ENCODE measurements at regions not wholly inside any gene's neighbourhood (a gene's known extent, or its start where the extent isn't known, plus 50 kb on each side); places are given as distances from the start of the nearest gene placed in this dataset.
"Not testable (repeated sequence)": the region's sequence is repeated elsewhere in the genome, so short reads cannot be mapped to it uniquely, and the experiment has no call there.

DNA sequence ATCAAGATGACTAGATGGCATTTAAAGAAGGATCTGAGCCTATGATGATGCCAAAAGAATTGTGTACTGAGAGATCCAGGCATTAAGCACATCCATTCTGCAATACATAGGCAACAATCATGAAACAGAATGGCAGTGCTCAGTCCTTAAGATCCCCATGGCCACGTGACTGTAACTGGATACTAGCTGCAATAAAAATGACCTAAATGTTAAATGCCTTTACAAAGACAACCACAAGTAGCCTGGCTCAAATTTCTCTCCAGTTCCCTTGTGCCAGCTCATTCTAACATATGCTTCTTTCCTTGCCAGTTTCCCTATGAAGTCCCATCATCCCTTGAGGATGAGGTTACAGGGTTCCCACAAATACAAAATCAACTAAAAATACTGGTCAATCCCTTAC, 148.3 kb upstream of the GHR start:
- no peaks in the 10 kb centered on the region for H3K4me1 Mint-ChIP-seq (ENCODE audit: low read depth)
- ATAC-seq (replicated peaks in 1 of 2), result no peak

DNA sequence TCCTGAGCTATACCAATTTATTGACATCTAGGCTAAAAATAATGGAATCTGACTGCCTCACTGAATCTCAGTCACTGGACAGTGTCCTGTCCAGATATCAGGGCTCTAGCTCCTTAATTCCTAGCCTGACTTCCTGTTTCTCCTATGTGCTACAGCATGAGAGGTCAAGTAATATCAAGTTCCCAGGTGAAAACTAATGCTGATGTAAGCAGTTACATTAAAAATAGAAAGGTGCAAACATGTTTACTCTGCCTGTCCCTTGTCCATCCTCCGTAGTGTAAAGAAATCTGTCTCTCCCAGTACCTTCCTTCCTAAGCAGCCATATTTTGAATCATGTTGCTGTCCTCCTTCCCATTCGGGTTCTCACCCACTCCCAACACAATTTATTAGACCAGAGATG, 145.9 kb upstream of the GHR start:
- H3K9me3 Mint-ChIP-seq, result no peaks in the 10 kb centered on the region
- no peak for ATAC-seq (replicated peaks in 1 of 2)
- H3K4me1 Mint-ChIP-seq (ENCODE audit: low read depth), result no peaks in the 10 kb centered on the region
- H3K4me3 Mint-ChIP-seq, result no peak overlapping the region
- no peak overlapping the region for H3K27ac Mint-ChIP-seq
- DNase-seq, result no peak
- H3K27me3 Mint-ChIP-seq (ENCODE audit: low read depth), result no peaks in the 10 kb centered on the region
- H3K36me3 Mint-ChIP-seq (ENCODE audit: insufficient read depth in 2 of 2), result no peaks in the 10 kb centered on the region

More for the DNA sequence above, 148.3 kb upstream of the GHR start:
- Mint-ChIP-seq H3K4me3 (no peak overlapping the region), H3K36me3 (ENCODE audit: insufficient read depth in 2 of 2) (no peaks in the 10 kb centered on the region), H3K27ac (no peak overlapping the region), H3K27me3 (ENCODE audit: low read depth) (no peaks in the 10 kb centered on the region), H3K9me3 (no peaks in the 10 kb centered on the region)
- no peak for DNase-seq

DNA sequence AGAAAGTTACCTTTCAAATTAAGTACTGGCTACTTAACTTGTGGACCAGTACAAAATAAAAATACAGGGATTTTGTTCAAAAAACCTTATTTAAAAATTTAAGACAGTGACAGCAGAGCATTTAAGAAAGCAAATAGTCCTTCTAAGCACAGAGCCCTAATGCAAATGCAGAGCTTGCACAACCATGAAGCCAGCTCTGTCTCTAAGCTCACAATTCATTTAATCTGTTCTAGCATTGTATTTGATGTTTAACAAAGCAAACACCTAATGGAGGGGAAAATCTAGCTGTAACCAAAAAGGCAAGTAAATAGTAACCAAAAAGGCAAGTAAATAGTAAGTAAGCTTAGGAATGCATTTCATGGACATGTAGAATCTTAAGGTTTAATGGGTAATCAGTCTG, 138.7 kb upstream of the GHR start:
- H3K27ac Mint-ChIP-seq, result no peak overlapping the region
- H3K9me3 Mint-ChIP-seq, result no peaks in the 10 kb centered on the region
- H3K4me3 Mint-ChIP-seq, result no peak overlapping the region
- H3K36me3 Mint-ChIP-seq (ENCODE audit: insufficient read depth in 2 of 2), result no peaks in the 10 kb centered on the region
- ATAC-seq (replicated peaks in 1 of 2), result no peak
- no peaks in the 10 kb centered on the region for H3K27me3 Mint-ChIP-seq (ENCODE audit: low read depth)
- DNase-seq, result no peak
- no peaks in the 10 kb centered on the region for H3K4me1 Mint-ChIP-seq (ENCODE audit: low read depth)

DNA sequence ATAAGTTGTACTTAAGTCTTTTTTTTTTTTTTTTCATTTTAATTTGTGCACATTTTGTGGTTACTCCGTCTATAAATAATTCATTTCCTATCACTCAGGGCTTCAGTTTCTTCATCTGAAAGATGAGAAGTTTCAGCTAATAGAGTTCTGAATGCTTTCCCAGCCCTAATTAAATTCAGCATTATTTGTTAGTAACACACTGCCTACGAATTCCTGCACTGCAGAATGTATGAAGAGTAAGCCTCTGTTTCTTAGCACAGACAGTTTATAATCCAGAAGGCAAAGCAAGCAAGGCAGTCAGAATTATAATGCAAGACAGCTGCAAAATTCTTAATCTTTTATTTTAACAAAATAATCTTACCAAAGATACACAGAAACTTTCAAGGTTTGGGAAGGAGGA, 138.0 kb upstream of the GHR start:
- Mint-ChIP-seq H3K9me3 (no peaks in the 10 kb centered on the region), H3K27me3 (ENCODE audit: low read depth) (no peaks in the 10 kb centered on the region), H3K4me1 (ENCODE audit: low read depth) (no peaks in the 10 kb centered on the region), H3K36me3 (ENCODE audit: insufficient read depth in 2 of 2) (no peaks in the 10 kb centered on the region), H3K27ac (no peak overlapping the region), H3K4me3 (no peak overlapping the region)
- no peak for DNase-seq
- ATAC-seq (replicated peaks in 1 of 2), result no peak

DNA sequence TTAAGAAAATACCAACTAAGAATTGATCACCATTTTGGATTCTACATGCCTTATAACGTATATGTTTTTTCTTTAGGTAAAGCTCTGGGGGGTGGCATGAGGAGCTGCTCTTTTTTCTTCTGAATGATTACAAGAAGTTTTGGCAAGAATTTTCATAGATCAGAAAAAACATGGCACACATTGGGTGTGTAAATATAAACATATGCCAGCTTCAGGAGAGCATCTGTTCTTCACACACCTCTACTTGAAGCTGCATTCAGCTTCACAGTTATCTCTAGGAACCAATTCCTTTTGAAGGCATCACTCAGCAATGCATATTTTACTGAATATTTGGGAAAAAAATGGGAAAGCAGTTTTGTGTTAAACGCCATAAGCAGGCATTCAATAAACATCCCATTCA, 122.7 kb upstream of the GHR start:
- Mint-ChIP-seq H3K36me3 (ENCODE audit: insufficient read depth in 2 of 2) (peaks cover 0 to 3% of the 10 kb centered on the region in 2 donors), H3K27ac (no peak overlapping the region), H3K27me3 (ENCODE audit: low read depth) (no peaks in the 10 kb centered on the region), H3K9me3 (peaks cover 2 to 5% of the 10 kb centered on the region in 2 donors), H3K4me3 (no peak overlapping the region), H3K4me1 (ENCODE audit: low read depth) (no peaks in the 10 kb centered on the region)
- ATAC-seq (replicated peaks in 1 of 2) (no peak), DNase-seq (no peak)

DNA sequence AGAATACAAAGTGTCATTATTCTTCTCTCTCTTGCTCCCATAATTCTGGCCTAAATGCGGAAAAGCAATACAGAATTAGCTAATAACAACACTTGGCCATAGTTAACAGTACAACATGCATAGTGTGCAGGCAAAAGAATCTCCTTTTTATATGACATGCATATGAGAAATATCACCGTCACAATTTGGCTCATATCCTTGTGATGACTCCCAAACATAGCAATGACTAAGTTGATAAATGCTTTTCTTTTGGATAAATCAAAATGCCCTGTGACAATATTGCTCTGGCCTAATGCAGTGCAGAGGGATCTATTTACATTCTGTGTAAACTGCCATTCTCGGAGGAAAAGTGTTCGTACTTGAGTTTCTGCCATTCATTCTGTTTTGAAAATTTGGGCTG, 121.9 kb upstream of the GHR start:
- no peak for ATAC-seq (replicated peaks in 1 of 2)
- no peaks in the 10 kb centered on the region for H3K4me1 Mint-ChIP-seq (ENCODE audit: low read depth)

DNA sequence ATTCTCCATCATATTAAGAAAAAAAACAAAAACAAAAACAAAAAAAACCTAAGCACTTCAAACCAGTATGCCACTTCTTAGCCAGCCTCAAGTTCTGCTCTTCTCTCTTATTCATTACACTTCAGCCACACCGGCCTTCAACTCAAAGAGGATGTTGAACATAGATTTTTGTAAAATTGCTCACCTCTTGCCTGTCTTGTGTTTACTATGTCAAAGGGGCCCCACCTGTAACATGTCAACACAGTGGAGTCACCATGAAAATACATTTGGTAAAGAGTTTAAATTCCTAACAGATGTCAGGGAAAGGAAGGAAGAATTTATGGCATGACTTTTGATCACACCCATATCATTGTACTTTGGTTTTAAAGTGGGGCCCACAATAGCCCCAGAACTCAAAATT, 121.1 kb upstream of the GHR start:
- H3K4me3 Mint-ChIP-seq, result no peak overlapping the region
- no peak overlapping the region for H3K27ac Mint-ChIP-seq
- DNase-seq (no peak), ATAC-seq (replicated peaks in 1 of 2) (no peak)
- H3K27me3 Mint-ChIP-seq (ENCODE audit: low read depth), result no peaks in the 10 kb centered on the region
- H3K36me3 Mint-ChIP-seq (ENCODE audit: insufficient read depth in 2 of 2), result no peaks in the 10 kb centered on the region
- peaks cover 2 to 3% of the 10 kb centered on the region in 2 donors for H3K9me3 Mint-ChIP-seq
- no peaks in the 10 kb centered on the region for H3K4me1 Mint-ChIP-seq (ENCODE audit: low read depth)

More for the DNA sequence above, 121.9 kb upstream of the GHR start:
- Mint-ChIP-seq H3K27me3 (ENCODE audit: low read depth) (no peaks in the 10 kb centered on the region), H3K27ac (no peak overlapping the region), H3K36me3 (ENCODE audit: insufficient read depth in 2 of 2) (peaks cover 0 to 3% of the 10 kb centered on the region in 2 donors), H3K4me3 (no peak overlapping the region), H3K9me3 (peaks cover 2 to 3% of the 10 kb centered on the region in 2 donors)
- no peak for DNase-seq

DNA sequence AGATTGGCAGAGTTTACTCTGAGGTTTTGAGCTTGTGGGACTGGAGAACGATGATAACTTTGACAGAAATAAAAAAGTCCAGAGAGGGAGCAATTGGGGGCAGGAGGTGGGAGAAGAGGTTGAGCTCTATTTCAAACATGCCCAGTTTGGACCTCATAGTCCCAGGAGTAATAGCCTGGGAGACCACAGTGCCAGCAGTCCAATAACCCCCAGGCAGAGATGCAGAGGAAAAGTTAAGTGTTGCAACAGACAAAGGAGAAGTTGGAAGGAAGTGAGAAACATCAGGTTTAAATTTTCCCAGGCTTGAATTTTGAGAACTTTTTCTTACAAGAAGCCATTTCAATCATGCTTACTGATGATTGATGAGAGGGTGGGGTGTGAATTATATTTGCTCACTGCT, 117.0 kb upstream of the GHR start:
- H3K27ac Mint-ChIP-seq, result no peak overlapping the region
- H3K9me3 Mint-ChIP-seq, result no peaks in the 10 kb centered on the region
- no peaks in the 10 kb centered on the region for H3K4me1 Mint-ChIP-seq (ENCODE audit: low read depth)
- H3K36me3 Mint-ChIP-seq (ENCODE audit: insufficient read depth in 2 of 2), result no peaks in the 10 kb centered on the region
- DNase-seq (no peak), ATAC-seq (replicated peaks in 1 of 2) (no peak)
- no peak overlapping the region for H3K4me3 Mint-ChIP-seq
- H3K27me3 Mint-ChIP-seq (ENCODE audit: low read depth), result no peaks in the 10 kb centered on the region

DNA sequence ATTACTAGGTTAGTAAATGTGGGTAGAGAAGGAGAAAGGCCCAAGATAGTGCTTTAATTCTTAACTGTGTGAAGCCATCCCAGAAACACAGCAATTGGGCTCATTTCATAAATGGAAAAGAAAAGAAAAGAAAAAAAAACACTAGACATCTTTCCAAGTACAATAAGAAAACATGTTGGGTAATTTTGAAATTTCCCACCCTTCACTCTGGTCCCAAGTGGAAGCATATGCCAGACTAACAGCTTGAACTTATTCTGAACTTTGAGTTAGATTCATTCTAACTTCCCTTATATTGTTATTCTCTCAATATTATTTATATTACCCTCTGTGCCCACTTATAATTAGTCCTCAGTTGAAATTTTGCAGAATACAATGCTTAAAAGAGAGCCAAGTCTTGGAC, 113.4 kb upstream of the GHR start:
- Mint-ChIP-seq H3K4me1 (ENCODE audit: low read depth) (no peaks in the 10 kb centered on the region), H3K9me3 (no peaks in the 10 kb centered on the region), H3K36me3 (ENCODE audit: insufficient read depth in 2 of 2) (no peaks in the 10 kb centered on the region), H3K4me3 (no peak overlapping the region), H3K27ac (no peak overlapping the region), H3K27me3 (ENCODE audit: low read depth) (no peaks in the 10 kb centered on the region)
- DNase-seq, result no peak
- no peak for ATAC-seq (replicated peaks in 1 of 2)

DNA sequence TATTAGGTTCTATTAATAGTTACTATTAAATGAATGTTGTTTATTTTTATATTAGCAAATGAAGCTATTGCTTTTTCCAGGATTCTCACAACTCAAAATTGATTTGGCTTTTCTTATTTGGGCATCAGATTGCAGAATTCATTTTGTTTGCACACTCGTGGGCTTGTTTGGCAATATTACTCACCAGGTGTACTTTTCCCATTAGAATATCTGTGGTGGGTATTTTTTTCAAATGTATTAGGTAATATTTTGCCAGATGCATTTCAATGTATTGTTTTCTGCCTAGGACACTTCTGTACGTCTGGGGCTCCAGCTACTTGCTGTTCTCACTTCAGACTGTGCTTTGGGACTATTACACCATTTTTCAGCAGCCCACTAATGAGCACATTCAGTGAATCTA, 108.0 kb upstream of the GHR start:
- Mint-ChIP-seq H3K4me1 (ENCODE audit: low read depth) (no peaks in the 10 kb centered on the region), H3K27ac (no peak overlapping the region), H3K4me3 (no peak overlapping the region), H3K9me3 (peaks cover 13 to 15% of the 10 kb centered on the region in 2 donors), H3K27me3 (ENCODE audit: low read depth) (no peaks in the 10 kb centered on the region), H3K36me3 (ENCODE audit: insufficient read depth in 2 of 2) (peaks cover 3 to 5% of the 10 kb centered on the region in 2 donors)
- no peak for ATAC-seq (replicated peaks in 1 of 2)
- DNase-seq, result no peak

DNA sequence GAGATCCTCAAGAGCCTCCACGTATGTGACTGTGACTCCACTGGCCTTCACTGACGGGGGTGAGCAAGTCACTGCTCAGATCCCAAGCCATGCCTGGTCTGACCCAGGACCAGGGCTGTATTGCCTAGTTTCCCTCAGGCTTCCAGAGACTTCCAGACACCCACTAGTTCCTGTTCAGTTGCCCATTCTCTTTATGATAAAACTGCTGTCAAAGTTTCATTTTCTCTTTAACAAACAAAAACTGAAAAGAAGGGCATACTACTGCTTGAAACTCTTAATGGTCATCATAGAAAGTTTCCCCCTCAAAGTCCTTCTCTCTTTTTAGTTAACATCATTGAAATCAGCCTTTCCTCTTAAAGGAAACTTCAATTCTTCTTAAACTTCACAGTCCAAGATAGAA, 105.7 kb upstream of the GHR start:
- no peak for DNase-seq
- no peaks in the 10 kb centered on the region for H3K27me3 Mint-ChIP-seq (ENCODE audit: low read depth)
- H3K27ac Mint-ChIP-seq, result no peak overlapping the region
- peaks cover 3 to 5% of the 10 kb centered on the region in 2 donors for H3K36me3 Mint-ChIP-seq (ENCODE audit: insufficient read depth in 2 of 2)
- H3K4me1 Mint-ChIP-seq (ENCODE audit: low read depth), result no peaks in the 10 kb centered on the region
- ATAC-seq (replicated peaks in 1 of 2), result no peak
- peaks cover 15 to 18% of the 10 kb centered on the region in 2 donors for H3K9me3 Mint-ChIP-seq
- no peak overlapping the region for H3K4me3 Mint-ChIP-seq

DNA sequence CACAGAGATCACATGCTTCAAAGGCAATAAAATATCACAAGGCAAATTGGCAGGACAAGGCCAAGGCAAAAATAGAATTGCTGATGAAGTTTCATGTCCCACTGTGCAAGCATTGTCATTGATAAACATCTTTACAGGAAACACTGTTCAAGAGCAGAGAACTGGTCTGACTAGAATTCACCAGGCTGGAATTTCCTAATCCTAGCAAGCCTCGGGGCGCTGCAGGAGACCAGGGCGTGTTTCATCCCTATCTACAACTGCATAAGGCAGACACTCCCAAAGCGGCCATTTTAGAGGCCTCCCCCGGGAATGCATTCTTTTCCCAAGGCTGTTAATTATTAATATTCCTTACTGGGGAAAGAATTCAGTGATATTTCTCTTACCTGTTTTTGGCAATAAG, 103.7 kb upstream of the GHR start:
- not testable (repeated sequence) for H3K27me3 Mint-ChIP-seq (ENCODE audit: low read depth); H3K4me1 Mint-ChIP-seq (ENCODE audit: low read depth); H3K27ac Mint-ChIP-seq; H3K4me3 Mint-ChIP-seq; H3K36me3 Mint-ChIP-seq (ENCODE audit: insufficient read depth in 2 of 2); ATAC-seq (replicated peaks in 1 of 2); DNase-seq
- peaks cover 15 to 18% of the 10 kb centered on the region in 2 donors for H3K9me3 Mint-ChIP-seq

DNA sequence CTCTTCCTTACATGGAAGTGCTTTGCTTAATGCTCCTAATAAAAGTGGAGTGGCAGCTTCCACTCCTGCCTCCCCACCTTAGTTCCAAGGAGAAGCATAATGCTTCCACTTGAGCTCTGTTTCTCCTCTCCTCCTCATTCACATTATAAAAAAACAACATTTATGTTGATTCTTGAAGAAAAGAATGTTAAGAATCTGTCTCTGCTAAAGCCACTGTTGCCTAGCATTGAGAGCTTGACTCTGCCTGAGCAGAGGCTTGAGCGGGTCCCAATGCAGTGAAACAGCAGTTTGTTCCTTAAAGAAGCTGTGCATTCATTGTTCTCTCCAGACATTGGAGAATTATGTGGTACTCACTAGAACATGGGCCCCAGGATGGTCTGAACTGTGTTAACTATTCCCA, 101.5 kb upstream of the GHR start:
- H3K36me3 Mint-ChIP-seq (ENCODE audit: insufficient read depth in 2 of 2), result peaks cover 3 to 5% of the 10 kb centered on the region in 2 donors
- no peak overlapping the region for H3K4me3 Mint-ChIP-seq
- H3K27me3 Mint-ChIP-seq (ENCODE audit: low read depth), result no peaks in the 10 kb centered on the region
- ATAC-seq (replicated peaks in 1 of 2) (no peak), DNase-seq (no peak)
- peaks cover 15 to 17% of the 10 kb centered on the region in 2 donors for H3K9me3 Mint-ChIP-seq
- no peaks in the 10 kb centered on the region for H3K4me1 Mint-ChIP-seq (ENCODE audit: low read depth)
- no peak overlapping the region for H3K27ac Mint-ChIP-seq

DNA sequence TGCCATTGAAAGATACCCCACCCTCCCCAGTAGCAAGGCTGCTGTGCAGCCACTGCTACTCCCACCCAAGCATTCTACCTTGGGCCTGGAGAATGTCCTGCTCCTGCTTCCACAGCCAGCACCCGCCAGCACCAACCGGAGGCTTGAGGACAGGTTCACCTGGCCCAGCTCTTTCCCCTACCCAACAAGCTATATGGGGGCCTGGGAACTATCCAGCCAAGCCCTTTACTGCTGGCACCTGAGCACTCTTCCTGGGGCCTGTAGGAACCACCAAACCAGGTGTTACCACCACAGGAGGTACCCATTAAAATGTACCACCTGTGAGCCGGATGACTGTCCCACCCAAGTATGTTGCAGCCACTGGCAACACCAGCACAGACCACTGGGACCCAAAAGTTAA, 86.1 kb upstream of the GHR start:
- no peak overlapping the region for H3K27ac Mint-ChIP-seq
- no peak overlapping the region for H3K4me3 Mint-ChIP-seq
- no peaks in the 10 kb centered on the region for H3K27me3 Mint-ChIP-seq (ENCODE audit: low read depth)
- DNase-seq (no peak), ATAC-seq (replicated peaks in 1 of 2) (no peak)
- no peaks in the 10 kb centered on the region for H3K4me1 Mint-ChIP-seq (ENCODE audit: low read depth)
- peaks cover 0 to 2% of the 10 kb centered on the region in 2 donors for H3K36me3 Mint-ChIP-seq (ENCODE audit: insufficient read depth in 2 of 2)
- peaks cover 12 to 17% of the 10 kb centered on the region in 2 donors for H3K9me3 Mint-ChIP-seq
